VCaP (cell line): ENCODE measurements at regions not wholly inside any gene's neighbourhood (a gene's known extent, or its start where the extent isn't known, plus 50 kb on each side); places are given as distances from the start of the nearest gene placed in this dataset.

Experiments
- H3K27ac ChIP-seq: fragments of 450-650 bp; 2 replicates; pipeline ENCODE4 v1.5.1; 2017
- CTCF ChIP-seq: fragments of 450-650 bp; conservative IDR thresholded peaks from 2 replicates; pipeline ENCODE4 v1.5.1; 2017; ENCODE audit warnings: mild to moderate bottlenecking, moderate library complexity

- TF ChIP-seq CTCF: no peak
- H3K27ac ChIP-seq: no peak overlapping the region
Measured at GRCh38 chr11:33594188-33594587, 106.4 kb downstream of the C11orf91 start.

GRCh38 chr11:33590441-33590840, 110.2 kb downstream of the C11orf91 start:
- no peak for TF ChIP-seq CTCF
- H3K27ac ChIP-seq: no peak overlapping the region

- TF ChIP-seq CTCF: no peak
- H3K27ac ChIP-seq: no peak overlapping the region
Measured at GRCh38 chr11:33588056-33588455, 112.6 kb downstream of the C11orf91 start.

- no peak for TF ChIP-seq CTCF
- H3K27ac ChIP-seq: no peak overlapping the region
Measured at GRCh38 chr11:33585586-33586209, 114.9 kb downstream of the C11orf91 start.

- TF ChIP-seq CTCF: no peak
- H3K27ac ChIP-seq: no peak overlapping the region
Measured at GRCh38 chr11:33582636-33583325, 117.8 kb downstream of the C11orf91 start.

GRCh38 chr11:33579101-33579500, 121.5 kb downstream of the C11orf91 start:
- no peak for TF ChIP-seq CTCF
- no peak overlapping the region for H3K27ac ChIP-seq

- H3K27ac ChIP-seq: no peak overlapping the region
- TF ChIP-seq CTCF: no peak
Measured at GRCh38 chr11:33577204-33577603, 123.4 kb downstream of the C11orf91 start.
